Esophagus mucosa (tissue), 1 donor: ENCODE measurements at regions not wholly inside any gene's neighbourhood (a gene's known extent, or its start where the extent isn't known, plus 50 kb on each side); places are given as distances from the start of the nearest gene placed in this dataset.

ENCODE experiments used
- ATAC-seq: fragments of 200-7000 bp; cut with Tn5 transposase; one replicate; pipeline ENCODE4 v1.9.1; 2020
- donor health status: DM: yes; HTN: yes; CAD: no.

DNA sequence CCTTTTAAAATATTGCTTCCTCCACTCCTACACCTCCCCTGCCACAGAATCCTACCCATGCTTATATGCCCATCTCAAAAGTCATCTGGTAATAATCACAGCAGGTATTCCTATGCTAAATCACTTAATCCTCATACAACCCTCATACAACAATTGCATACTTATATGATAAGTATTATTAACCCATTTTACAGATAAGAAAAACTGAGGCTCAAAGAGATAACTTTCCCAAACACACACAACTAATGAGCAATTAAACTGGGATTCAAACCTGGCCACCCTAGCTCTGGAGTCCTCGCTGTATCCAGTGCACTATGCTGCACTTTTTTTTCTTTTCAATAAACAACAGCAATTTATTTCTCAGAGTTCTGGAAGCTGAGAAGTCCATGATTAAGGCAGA lies 99.8 kb upstream of the TSPAN5 start:
- ATAC-seq, result no peak

DNA sequence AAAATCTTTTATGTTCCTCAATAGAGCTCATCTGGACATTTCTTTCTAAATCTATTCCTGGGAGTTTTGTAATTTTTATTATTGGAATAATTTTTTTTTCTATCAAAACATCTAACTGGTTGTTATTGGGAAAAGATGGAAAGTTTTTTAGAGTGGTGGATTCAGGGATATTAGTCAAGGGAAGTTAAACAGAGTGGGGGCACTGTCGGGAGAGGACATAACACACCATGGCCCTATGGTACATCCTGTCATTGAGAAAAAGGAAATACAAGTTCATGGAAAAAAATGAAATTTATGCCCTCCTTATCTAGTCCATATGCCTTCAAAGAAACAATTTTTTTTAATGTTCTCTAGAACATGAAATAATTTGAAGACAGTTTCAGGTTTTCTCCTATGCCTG lies 96.3 kb upstream of the TSPAN5 start:
- ATAC-seq, result no peak

DNA sequence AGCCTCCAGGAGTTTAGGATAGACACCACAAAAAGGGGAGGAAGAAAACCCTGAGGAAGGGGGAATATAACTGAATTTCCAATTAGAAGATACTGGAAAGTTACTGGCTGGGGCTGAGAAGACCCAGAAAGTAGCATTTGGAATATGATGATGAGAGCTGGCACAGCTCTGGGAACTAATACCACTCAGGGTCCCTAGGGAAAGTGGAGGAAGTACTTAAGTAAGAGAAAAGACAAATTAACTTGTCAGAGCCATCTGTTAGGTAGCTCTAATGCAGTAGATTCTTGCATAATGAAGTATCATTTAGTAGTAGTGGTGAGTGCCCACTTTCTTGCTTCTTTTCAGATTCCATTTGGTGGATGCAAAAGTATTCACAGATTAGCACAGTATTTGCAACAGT lies 90.8 kb upstream of the TSPAN5 start:
- ATAC-seq, result no peak

DNA sequence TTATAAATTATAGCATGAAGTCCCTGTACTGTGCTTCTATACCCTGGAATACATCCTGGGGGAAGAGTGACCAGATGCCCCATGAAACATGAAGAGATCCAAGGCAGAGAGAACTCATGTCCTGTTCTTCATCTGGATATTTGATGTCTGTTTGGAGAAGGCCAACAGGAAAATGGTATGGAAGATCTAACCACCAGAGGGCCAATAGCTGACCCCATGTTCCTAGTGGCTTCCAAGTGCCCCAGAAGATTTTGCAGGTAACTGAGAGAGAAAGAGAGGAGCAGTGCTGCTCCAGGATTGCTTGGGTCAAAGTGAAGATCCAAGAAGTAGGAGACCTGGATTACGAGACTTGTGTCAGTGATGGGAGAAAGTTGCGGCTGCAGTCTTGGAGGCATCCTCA lies 90.2 kb upstream of the TSPAN5 start:
- ATAC-seq, result no peak

DNA sequence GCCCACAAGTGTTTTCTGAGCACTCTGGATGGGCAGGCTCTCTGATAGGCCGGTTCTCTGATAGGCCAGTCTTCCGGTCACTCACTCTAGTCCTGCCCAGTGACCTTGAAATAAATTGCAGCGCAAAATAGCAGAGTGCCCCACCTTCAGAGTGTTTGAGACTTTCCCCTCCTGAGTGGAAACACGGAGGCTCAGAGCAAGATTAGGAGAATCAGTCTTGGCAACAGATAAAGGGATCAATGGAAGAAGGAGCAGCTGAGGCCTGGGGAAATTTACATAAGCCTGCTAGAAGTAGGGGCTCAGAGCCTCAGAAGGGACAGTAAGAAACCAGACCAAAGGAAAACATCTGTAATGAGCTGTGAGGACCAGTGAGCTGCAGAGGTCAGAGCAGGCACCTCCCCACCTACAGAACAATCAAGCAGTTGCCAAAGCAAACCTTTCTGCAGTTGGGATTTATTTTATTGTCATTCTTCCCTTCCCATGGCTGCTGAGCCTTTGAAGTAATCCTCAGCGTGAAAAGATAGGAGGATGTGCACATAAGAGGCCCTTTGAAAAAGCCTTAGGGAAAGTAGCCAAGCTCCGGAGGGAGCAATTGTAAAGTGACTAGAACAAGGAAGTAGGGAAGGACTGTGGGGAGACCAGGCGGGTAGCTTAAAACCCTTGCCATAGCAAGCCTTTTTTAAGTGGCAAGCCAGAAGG lies 89.1 kb upstream of the TSPAN5 start:
- ATAC-seq, result peak; percentile 77

DNA sequence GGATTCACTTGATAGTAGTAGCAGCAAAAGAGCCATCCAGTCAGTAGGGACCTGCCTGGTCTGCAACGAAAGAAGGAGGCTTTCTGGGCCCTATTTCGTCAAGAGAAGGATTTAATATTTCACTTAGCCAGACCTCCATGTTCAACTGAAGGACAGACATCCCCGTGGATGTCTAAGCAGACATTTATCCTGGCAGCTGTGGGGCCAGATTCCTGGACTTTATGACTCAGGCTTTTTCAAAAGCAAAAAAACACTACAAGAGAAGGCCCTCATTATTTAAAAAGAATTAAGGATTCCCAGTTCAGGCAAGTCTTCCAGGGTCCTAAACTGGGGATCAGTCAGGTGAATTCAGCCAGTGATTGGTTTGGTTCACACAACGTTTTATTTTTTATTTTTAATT lies 88.5 kb upstream of the TSPAN5 start:
- no peak for ATAC-seq

DNA sequence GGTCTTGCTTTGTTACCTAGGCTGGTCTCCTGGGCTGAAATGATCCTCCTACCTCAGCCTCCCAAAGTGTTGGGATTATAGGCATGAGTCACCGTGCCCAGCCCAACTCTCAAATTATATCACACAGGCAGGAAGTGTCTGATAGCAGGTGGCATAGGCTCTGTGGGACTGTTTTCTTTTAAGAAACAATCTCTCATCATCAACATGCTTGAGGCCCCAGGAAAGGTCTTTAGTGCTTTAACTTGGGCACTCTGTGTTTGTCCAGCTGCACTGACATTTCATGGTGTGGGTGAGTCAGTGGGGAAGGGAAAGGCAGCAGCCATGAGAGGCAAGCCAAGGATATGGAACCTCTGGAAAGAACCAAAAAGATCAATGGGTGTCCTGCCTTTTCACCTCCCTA lies 88.1 kb upstream of the TSPAN5 start:
- no peak for ATAC-seq

DNA sequence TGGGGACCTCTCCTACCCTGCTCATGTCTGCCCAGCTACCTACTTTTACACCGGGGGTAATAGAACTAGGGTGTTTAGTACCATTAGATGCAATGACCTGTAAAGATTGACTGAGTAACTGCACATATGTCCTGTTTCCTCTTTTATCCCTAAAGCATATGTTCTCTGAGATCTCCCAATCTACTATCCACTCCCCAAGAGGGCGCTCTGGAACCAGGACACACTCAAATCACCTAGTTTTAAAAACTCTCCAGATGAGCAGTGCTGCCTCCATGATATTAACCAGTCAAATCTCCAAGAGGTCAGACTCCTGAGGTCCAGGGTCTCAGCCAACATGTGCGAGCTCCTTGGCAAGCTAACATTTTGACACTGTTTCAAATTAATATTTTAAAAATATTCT lies 87.0 kb upstream of the TSPAN5 start:
- peak; percentile 55 for ATAC-seq

DNA sequence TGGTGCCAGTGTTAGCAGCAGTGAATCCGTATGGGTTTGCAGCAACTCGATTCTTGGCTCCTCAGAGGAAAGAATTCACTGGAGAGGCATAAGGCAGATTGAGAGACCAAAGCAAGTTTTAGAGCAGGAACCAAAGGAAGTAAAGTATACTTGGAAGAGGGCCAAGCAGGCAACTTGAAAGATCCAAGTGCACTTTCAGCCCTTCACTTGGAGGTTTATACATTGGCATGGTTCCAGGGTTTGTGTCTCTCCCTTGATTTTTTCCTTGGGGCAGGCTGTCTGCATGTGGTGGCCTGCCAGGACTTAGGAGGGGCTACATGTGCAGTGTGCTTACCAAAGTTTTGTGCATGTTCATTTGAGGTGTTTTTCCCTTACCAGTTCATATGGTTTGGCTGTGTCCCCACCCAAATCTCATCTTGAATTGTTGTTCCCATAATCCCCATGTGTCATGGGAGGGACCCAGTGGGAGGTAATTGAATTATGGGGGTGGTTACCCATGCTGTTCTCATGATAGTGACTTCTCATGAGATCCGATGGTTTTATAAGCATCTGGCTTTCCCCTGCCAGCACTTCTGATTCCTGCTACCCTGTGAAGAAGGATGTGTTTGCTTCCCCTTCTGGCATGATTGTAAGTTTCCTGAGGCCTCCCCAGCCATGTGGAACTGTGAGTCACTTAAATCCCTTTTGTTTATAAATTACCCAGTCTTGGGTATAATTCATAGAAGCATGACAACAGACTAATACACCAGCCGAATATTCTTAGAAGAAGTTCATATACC lies 86.2 kb upstream of the TSPAN5 start:
- ATAC-seq, result no peak

DNA sequence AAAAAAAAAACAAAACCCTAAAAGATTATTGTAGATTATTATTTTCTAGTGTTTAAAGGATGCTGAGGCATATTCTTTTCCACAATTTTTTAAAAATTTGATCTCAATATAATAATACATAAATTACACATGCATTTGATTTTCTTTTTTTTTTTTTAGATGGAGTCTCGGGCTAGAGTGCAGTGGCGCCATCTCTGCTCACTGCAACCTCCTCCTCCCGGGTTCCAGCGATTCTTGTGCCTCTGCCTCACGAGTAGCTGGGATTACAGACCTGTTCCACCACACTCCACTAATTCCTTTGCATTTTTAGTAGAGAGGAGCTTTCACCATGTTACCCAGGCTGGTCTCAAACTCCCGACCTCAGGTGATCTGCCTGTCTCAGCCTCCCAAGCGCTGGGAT lies 83.5 kb upstream of the TSPAN5 start:
- no peak for ATAC-seq

DNA sequence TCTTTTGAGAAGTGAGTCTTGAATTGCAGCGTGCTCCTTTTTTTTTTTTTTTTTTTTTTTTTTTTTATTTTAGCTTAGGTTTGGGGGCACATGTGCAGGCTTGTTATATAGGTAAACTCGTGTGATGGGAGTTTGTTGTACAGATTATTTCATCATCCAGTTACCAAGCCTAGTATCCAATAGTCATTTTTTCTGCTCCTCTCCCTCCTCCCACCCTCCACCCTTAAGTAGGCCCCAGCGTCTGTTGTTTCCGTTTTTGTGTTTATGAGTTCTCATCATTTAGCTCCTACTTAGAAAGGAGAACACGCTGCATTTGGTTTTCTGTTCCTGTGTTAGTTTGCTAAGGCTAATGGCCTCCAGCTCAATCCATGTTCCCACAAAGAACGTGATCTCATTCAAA lies 81.3 kb upstream of the TSPAN5 start:
- ATAC-seq, result no peak

DNA sequence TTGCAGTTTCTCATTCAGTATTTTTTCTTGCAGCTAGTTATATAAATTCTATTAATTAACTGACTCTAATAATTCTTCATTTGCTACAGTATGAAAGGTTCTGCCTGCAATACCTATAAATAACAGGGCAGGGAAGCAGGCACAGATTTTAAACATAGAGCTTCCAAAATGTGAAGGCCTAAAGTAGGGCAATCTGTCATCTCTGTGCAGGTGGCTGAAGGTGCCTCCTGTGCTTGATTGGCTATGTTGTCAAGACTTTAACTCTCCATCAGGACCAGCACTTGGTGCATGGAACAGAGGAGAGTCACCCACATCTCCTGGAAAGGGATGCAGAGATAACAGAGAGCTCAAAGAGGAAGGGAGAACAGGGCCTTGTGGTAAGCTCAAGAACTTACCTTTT lies 75.2 kb upstream of the TSPAN5 start:
- no peak for ATAC-seq

DNA sequence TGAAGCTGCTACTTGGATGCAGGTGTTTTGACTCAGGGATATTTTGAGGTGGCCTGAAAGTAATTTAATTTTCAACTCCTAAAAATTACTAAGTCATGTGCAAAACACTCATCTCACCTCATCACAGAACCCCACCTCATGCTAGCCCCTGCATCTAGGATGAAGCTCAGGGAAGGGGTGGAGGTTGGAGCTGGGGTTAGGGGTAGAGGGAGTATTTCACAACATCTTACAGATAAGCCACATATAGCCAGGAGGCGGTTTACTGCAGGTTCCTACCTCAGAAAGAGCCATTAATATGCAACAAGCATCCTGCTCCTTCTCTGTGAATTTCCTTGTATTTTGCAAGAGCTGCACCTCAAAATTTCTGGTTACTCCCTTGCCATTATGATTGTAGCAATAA lies 70.5 kb upstream of the TSPAN5 start:
- ATAC-seq, result no peak

DNA sequence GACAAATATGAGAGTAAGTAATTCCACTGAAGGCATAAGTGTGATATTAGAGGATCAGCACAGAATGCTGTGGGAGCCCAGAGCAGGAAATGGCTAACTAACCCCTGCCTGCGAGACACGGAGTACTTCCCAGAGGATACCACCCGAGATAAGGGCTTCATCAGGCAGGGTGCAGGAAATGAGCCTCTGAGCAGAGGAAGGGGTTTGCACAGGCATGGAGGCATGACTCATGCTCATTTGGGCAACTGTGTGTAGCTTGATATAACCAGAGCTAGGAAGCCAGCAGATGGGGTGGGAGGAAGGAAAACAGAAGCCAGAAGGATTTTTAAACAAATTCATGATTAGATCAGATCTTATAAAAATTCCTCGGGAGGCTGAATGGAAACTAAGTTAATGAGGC lies 70.0 kb upstream of the TSPAN5 start:
- peak; percentile 62 for ATAC-seq

DNA sequence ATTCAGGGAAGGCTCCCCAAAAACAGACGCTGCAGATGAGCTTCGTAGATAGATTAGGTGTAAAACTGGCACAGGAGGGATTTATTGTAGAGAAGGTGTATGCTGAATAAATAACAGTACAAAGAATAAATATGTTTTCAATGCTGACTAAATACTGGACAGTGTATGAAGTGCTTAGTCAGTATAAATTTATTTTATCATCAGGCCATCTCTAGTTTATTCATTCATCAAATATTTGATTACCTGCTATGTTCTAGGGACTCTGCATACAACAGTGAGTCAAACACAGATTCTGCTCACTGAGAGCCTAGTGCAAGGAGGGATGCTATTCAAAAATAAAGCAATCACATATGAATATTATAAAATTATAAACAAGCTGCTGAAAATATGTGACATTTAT lies 63.6 kb upstream of the TSPAN5 start:
- no peak for ATAC-seq

DNA sequence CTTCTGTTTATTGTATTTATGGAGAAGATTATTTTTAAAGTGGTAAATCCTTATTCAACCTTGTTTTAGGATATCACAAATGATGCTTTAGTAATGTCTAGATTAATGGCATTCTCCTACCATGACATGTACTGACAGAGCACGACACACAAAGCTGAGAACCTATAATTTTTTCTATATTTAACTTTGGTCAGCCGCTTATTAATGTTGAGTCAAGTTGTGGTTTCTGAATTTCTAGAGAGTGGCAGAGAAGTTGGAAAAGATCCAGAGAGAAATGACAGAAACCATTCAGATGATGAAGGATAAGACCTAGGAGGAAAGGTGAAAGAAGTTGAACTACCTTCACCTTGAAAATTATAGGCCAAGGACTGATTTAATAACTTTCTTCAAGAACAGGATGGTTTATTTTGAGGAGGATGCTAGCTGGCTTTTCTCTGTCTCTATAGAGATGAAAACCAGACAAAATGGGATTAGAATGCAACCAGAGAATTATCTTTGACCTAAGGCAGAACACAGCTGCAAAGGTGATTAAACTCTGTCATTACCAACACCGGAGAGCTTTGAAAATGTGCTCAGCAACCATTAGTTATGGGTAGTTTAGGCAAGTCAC lies 62.6 kb upstream of the TSPAN5 start:
- no peak for ATAC-seq

DNA sequence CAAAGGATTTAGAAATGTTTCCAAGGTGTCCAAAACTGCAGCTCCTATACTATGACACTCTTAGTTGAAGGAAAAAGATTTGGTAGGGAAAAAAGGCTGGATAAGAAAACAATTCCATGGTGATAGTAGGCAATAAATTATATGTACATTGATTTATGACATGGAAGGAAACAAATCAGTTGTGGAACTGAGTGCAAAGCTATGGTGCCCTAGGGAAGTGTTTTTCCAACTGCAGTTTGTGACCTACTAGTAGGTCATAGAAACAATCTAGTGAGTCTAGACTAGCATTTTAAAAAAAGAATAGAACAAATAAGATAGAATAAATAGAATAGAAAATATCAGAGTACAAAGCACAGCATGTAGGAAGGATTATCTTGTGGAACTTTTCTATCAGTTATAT lies 58.4 kb upstream of the TSPAN5 start:
- no peak for ATAC-seq

DNA sequence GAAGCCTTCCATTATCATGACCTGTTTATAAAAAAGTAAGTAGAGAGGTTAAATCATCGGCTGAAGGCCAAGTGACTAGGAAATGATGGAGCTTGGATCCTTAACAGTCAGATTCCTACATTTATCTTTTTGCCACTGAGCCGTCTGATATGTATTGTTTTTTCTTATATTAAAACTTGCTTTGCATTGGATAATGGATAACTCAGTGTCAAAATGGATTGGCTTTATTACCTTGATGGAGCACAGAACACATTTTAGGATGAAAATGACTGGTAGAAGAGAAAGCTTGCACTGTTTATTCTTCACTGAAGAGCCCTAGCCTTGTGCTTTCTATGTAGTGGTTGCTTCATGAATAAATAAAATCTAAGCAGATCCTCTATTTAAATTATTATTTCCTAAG lies 54.2 kb upstream of the TSPAN5 start:
- no peak for ATAC-seq

DNA sequence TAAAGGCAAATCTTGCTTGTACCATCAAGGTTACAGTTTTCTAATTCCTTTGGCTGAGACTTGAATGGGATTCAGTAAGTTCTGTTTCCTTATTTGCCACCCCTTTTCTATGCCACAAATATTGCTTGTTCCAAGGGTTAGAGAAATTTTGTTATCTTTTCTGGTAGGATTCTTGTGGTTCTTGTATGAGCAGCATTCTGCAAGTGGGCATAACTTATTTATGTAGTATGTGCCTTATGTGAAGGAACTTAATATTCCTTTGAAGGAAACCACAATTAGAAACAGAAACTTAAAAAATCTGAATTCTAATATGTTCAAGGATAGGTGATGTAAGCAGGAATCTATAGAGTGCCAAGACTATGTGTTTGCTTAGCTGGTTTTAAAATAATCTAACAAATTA lies 53.1 kb upstream of the TSPAN5 start:
- no peak for ATAC-seq

DNA sequence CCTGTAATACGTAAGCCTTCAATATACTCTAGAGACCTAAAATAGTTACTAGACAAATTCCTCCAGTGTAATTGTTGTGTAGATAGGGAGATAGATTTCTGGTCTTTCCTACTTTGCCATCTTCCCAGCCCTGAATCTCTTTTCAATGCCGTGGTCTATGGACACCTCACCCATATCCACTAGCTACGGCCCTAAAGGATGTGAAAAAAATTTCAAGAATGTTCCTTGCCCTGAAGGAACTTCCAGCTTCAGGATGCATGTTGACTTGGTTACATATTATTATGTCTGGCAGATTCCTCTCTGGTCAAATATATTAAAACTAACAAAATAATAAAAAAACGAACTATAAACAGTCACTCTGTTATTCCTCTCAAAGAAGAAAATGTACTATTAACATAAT lies 52.4 kb upstream of the TSPAN5 start:
- no peak for ATAC-seq
